Upper lobe of left lung (tissue), 6 donors: ENCODE measurements at regions not wholly inside any gene's neighbourhood (a gene's known extent, or its start where the extent isn't known, plus 50 kb on each side); places are given as distances from the start of the nearest gene placed in this dataset.

Source experiments
- ATAC-seq, 2 donors: fragments of 200-7000 bp; cut with Tn5 transposase; one replicate each; pipeline ENCODE4 v1.9.1; 2022; ENCODE audit warnings: mild to moderate bottlenecking in 2 of 2, moderate library complexity in 2 of 2; ENCODE audit not compliant: low FRiP score in 2 of 2
- DNase-seq, 2 donors: peaks; one replicate each; pipeline ENCODE4 v3.0.0-alpha.2; 2019 to 2020
- H3K27ac ChIP-seq, 4 donors: fragments of 200-600 bp; sonication (generic); one replicate each; pipeline ENCODE4 v1.5.1; 2016 to 2019
- H3K27me3 ChIP-seq, 4 donors: fragments of 200-600 bp; sonication (generic); one replicate each; pipeline ENCODE4 v1.5.1; 2017 to 2019
- H3K36me3 ChIP-seq, 4 donors: fragments of 200-600 bp; sonication (generic); one replicate each; pipeline ENCODE4 v1.5.1; 2016 to 2019
- H3K4me1 ChIP-seq, 4 donors: fragments of 200-600 bp; sonication (generic); one replicate each; pipeline ENCODE4 v1.5.1; 2018 to 2019
- H3K4me3 ChIP-seq, 4 donors: fragments of 200-600 bp; sonication (generic); one replicate each; pipeline ENCODE4 v1.5.1; 2017 to 2019; ENCODE audit warnings: mild to moderate bottlenecking in 2 of 4, moderate library complexity in 1 of 4
- H3K9me3 ChIP-seq, 4 donors: fragments of 200-600 bp; sonication (generic); one replicate each; pipeline ENCODE4 v1.5.1; 2018 to 2019
- EP300 ChIP-seq, 4 donors: sonication (generic); formaldehyde crosslinking; IDR thresholded peaks; one replicate each; pipeline ENCODE4 v1.5.1; 2017; ENCODE audit warnings: antibody characterized with exemption in 4 of 4, control low read depth in 2 of 4
- POLR2A ChIP-seq, 4 donors: fragments of 450-650 bp; IDR thresholded peaks; one replicate each; pipeline ENCODE4 v1.5.1; 2016 to 2017; ENCODE audit warnings: antibody characterized with exemption in 4 of 4, mild to moderate bottlenecking in 2 of 4
- POLR2AphosphoS5 ChIP-seq, 2 donors: sonication (generic); formaldehyde crosslinking; IDR thresholded peaks; one replicate each; pipeline ENCODE4 v1.5.1; 2017; ENCODE audit warnings: antibody characterized with exemption in 2 of 2
- WGBS, 2 donors: methylation state at CpG; one replicate each; pipeline ENCODE4 v1.1.5; 2017 to 2018; 5-methylcytosine and 5-hydroxymethylcytosine counted together
- TF ChIP-seq, protein P1 (sequence below), 6 experiments: fragments of 450-650 bp in 4 of 6; fragments of 200-600 bp in 2 of 6; sonication (generic) in 2 of 6; IDR thresholded peaks; one replicate each; pipeline ENCODE4 v1.5.1; 2016 to 2019; ENCODE audit warnings: antibody characterized with exemption in 6 of 6
- donor health status: DM: no; HTN: no; CAD: no; lungs with moderate emphysema.
- donor health status: DM: no; HTN: yes; CAD: no; lungs with severe emphysema.

- WGBS, 2 donors = 98 to 100% methylated on average over 1 of the region's 1 CpG
- no peaks in the 10 kb centered on the region for H3K9me3 ChIP-seq
- H3K36me3 ChIP-seq = no peaks in the 10 kb centered on the region
- TF ChIP-seq, protein P1, sequence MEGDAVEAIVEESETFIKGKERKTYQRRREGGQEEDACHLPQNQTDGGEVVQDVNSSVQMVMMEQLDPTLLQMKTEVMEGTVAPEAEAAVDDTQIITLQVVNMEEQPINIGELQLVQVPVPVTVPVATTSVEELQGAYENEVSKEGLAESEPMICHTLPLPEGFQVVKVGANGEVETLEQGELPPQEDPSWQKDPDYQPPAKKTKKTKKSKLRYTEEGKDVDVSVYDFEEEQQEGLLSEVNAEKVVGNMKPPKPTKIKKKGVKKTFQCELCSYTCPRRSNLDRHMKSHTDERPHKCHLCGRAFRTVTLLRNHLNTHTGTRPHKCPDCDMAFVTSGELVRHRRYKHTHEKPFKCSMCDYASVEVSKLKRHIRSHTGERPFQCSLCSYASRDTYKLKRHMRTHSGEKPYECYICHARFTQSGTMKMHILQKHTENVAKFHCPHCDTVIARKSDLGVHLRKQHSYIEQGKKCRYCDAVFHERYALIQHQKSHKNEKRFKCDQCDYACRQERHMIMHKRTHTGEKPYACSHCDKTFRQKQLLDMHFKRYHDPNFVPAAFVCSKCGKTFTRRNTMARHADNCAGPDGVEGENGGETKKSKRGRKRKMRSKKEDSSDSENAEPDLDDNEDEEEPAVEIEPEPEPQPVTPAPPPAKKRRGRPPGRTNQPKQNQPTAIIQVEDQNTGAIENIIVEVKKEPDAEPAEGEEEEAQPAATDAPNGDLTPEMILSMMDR (IDR thresholded peaks at IDR 0.05) = no peak
- TF ChIP-seq EP300 (IDR thresholded peaks at IDR 0.05) = no peak
- ATAC-seq (no peak), DNase-seq (no peak)
- no peak overlapping the region for H3K4me3 ChIP-seq
- H3K27ac ChIP-seq = no peak overlapping the region
- no peaks in the 10 kb centered on the region for H3K4me1 ChIP-seq
- H3K27me3 ChIP-seq = no peaks in the 10 kb centered on the region
These were observed 140.6 kb upstream of the STARD13 start for GRCh38 chr13:33426131-33426530.

DNA sequence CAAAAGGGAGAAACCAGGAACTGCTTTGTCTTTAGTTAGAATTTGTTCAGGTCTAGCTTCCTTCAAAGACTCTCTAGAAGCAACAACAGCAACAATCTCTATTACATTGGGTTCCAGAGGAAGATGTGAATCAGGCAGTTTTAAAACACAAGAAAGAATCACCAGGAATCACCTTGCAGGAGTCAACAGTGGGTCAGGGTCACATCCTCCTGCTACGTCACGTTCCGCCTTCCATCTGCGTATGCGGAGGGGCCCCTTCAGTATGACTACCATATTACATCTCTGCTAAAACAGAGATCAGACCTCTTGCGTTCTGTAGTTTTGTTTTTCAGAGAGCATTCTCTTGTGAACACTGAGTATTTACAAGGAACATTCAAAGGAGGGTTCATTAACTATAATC is 147.8 kb upstream of the STARD13 start:
- no peaks in the 10 kb centered on the region for H3K9me3 ChIP-seq
- no peak for ATAC-seq
- no peaks in the 10 kb centered on the region for H3K4me1 ChIP-seq
- no peak overlapping the region for H3K4me3 ChIP-seq
- no peak for DNase-seq
- H3K36me3 ChIP-seq = no peaks in the 10 kb centered on the region
- WGBS, 2 donors = 96 to 97% methylated on average over 6 of the region's 6 CpGs
- TF ChIP-seq EP300 (IDR thresholded peaks at IDR 0.05) = no peak
- TF ChIP-seq POLR2A (IDR thresholded peaks at IDR 0.05) = no peak
- no peak for TF ChIP-seq POLR2AphosphoS5 (IDR thresholded peaks at IDR 0.05)
- TF ChIP-seq, protein P1 (IDR thresholded peaks at IDR 0.05) = no peak
- no peak overlapping the region for H3K27ac ChIP-seq
- no peaks in the 10 kb centered on the region for H3K27me3 ChIP-seq

DNA sequence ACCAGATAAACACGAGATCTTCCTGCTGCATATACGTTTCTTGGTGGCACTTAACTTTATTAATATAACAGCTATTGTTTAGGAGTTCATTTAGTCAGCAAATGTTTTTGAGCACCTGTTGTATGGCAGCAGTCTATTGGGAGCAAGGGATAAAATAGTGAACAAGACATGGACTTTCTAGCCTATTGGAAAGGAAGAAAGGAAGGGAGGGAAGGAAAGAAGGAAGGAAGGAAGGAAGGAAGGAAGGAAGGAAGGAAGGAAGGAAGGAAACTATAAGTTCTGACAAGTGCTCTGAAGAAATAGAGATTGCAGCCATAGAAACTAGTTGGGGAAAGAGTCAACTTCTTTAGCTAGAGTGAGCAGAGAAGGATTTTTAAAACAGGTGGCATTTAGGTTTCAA is 149.1 kb upstream of the STARD13 start:
- TF ChIP-seq, protein P1 (IDR thresholded peaks at IDR 0.05) = no peak
- no peak for TF ChIP-seq POLR2AphosphoS5 (IDR thresholded peaks at IDR 0.05)
- no peak for TF ChIP-seq EP300 (IDR thresholded peaks at IDR 0.05)
- TF ChIP-seq POLR2A (IDR thresholded peaks at IDR 0.05) = no peak
- H3K9me3 ChIP-seq = no peaks in the 10 kb centered on the region
- no peak overlapping the region for H3K27ac ChIP-seq
- DNase-seq (no peak), ATAC-seq (no peak)
- no peak overlapping the region for H3K4me3 ChIP-seq
- peaks cover 0 to 5% (median 1%) of the 10 kb centered on the region in 4 donors for H3K4me1 ChIP-seq
- H3K36me3 ChIP-seq = no peaks in the 10 kb centered on the region
- H3K27me3 ChIP-seq = no peaks in the 10 kb centered on the region
- WGBS, 2 donors = 85 to 89% methylated on average over 2 of the region's 2 CpGs

GRCh38 chr13:33435207-33435606 is 149.7 kb upstream of the STARD13 start:
- TF ChIP-seq POLR2AphosphoS5 (IDR thresholded peaks at IDR 0.05) (no peak), POLR2A (IDR thresholded peaks at IDR 0.05) (no peak), EP300 (IDR thresholded peaks at IDR 0.05) (no peak)
- TF ChIP-seq, protein P1 (IDR thresholded peaks at IDR 0.05) = no peak

GRCh38 chr13:33438918-33439317 is 153.4 kb upstream of the STARD13 start:
- 80 to 81% methylated on average over 2 of the region's 2 CpGs for WGBS, 2 donors
- Histone ChIP-seq H3K27me3 (no peaks in the 10 kb centered on the region), H3K4me3 (no peak overlapping the region), H3K4me1 (peaks cover 0 to 5% (median 1%) of the 10 kb centered on the region in 4 donors), H3K9me3 (no peaks in the 10 kb centered on the region), H3K27ac (no peak overlapping the region), H3K36me3 (no peaks in the 10 kb centered on the region)
- no peak for DNase-seq
- ATAC-seq = no peak
- TF ChIP-seq EP300 (IDR thresholded peaks at IDR 0.05) (no peak), POLR2A (IDR thresholded peaks at IDR 0.05) (no peak), POLR2AphosphoS5 (IDR thresholded peaks at IDR 0.05) (no peak)
- TF ChIP-seq, protein P1 (IDR thresholded peaks at IDR 0.05) = no peak

More at GRCh38 chr13:33435207-33435606, 149.7 kb upstream of the STARD13 start:
- no peaks in the 10 kb centered on the region for H3K27me3 ChIP-seq
- H3K4me1 ChIP-seq = peaks cover 0 to 5% (median 1%) of the 10 kb centered on the region in 4 donors
- H3K9me3 ChIP-seq = no peaks in the 10 kb centered on the region
- no peak overlapping the region for H3K4me3 ChIP-seq
- no peaks in the 10 kb centered on the region for H3K36me3 ChIP-seq
- DNase-seq (no peak), ATAC-seq (no peak)
- WGBS, 2 donors = 82 to 84% methylated on average over 2 of the region's 2 CpGs
- H3K27ac ChIP-seq = no peak overlapping the region
